ENCODE measurements at regions not wholly inside any gene's neighbourhood (a gene's known extent, or its start where the extent isn't known, plus 50 kb on each side); places are given as distances from the start of the nearest gene placed in this dataset.

- no peak for DNase-seq
Measured at GRCh38 chr18:71194438-71194837, 905.6 kb downstream of the SOCS6 start.

- no peak for DNase-seq
Measured at GRCh38 chr18:71189581-71189980, 900.7 kb downstream of the SOCS6 start.

- no peak for DNase-seq
Measured at GRCh38 chr18:71168557-71169145, 879.8 kb downstream of the SOCS6 start.

GRCh38 chr18:71136487-71136886 is 847.6 kb downstream of the SOCS6 start:
- DNase-seq, result no peak

GRCh38 chr18:71134122-71134521 is 845.3 kb downstream of the SOCS6 start:
- DNase-seq, result no peak

- DNase-seq, result no peak
Measured at GRCh38 chr18:71131918-71132317, 843.1 kb downstream of the SOCS6 start.

- DNase-seq, result no peak
Measured at GRCh38 chr18:71130351-71130750, 841.5 kb downstream of the SOCS6 start.

GRCh38 chr18:71125581-71125980 is 836.7 kb downstream of the SOCS6 start:
- no peak for DNase-seq

- peak; percentile 13 to 37 for DNase-seq
Measured at GRCh38 chr18:71116535-71116934, 827.7 kb downstream of the SOCS6 start.

GRCh38 chr18:71115261-71115660 is 826.4 kb downstream of the SOCS6 start:
- DNase-seq, result no peak

GRCh38 chr18:71114550-71115210 is 825.8 kb downstream of the SOCS6 start:
- DNase-seq, result peak in 1 of 2 experiments; percentile 6

GRCh38 chr18:71107244-71107643 is 818.4 kb downstream of the SOCS6 start:
- no peak for DNase-seq

- no peak for DNase-seq
Measured at GRCh38 chr18:71106701-71107100, 817.9 kb downstream of the SOCS6 start.

GRCh38 chr18:71105994-71106546 is 817.2 kb downstream of the SOCS6 start:
- DNase-seq, result no peak

- no peak for DNase-seq
Measured at GRCh38 chr18:71105078-71105819, 816.4 kb downstream of the SOCS6 start.

- DNase-seq, result peak in 1 of 2 experiments; percentile 16
Measured at GRCh38 chr18:71079606-71080005, 790.8 kb downstream of the SOCS6 start.

GRCh38 chr18:71077451-71077850 is 788.6 kb downstream of the SOCS6 start:
- no peak for DNase-seq

GRCh38 chr18:71075147-71075546 is 786.3 kb downstream of the SOCS6 start:
- DNase-seq, result no peak

- no peak for DNase-seq
Measured at GRCh38 chr18:71068338-71068737, 779.5 kb downstream of the SOCS6 start.

- no peak for DNase-seq
Measured at GRCh38 chr18:71049893-71050292, 761.0 kb downstream of the SOCS6 start.

- DNase-seq, result no peak
Measured at GRCh38 chr18:71047882-71048281, 759.0 kb downstream of the SOCS6 start.

GRCh38 chr18:71045331-71046065 is 756.7 kb downstream of the SOCS6 start:
- no peak for DNase-seq

GRCh38 chr18:71040161-71040560 is 751.3 kb downstream of the SOCS6 start:
- no peak for DNase-seq

All from NCI-H2081 (cell line).